PC-3 (cell line): ENCODE measurements at regions not wholly inside any gene's neighbourhood (a gene's known extent, or its start where the extent isn't known, plus 50 kb on each side); places are given as distances from the start of the nearest gene placed in this dataset.

Source experiments
- CTCF ChIP-seq: fragments of 300-600 bp; sonication (generic); conservative IDR thresholded peaks from 2 replicates; pipeline ENCODE4 v1.5.1; 2017; ENCODE audit warnings: antibody characterized with exemption, low read depth, mild to moderate bottlenecking, low read length
- EZH2 ChIP-seq: fragments of 300-600 bp; sonication (generic); IDR thresholded peaks from one replicate; pipeline ENCODE4 v1.6.1; 2017; ENCODE audit warnings: antibody characterized with exemption, mild to moderate bottlenecking, low read length; ENCODE audit not compliant: unreplicated experiment
- EZH2phosphoT487 ChIP-seq: fragments of 300-600 bp; sonication (generic); IDR thresholded peaks from 2 replicates; pipeline ENCODE4 v1.6.1; 2018; ENCODE audit warnings: mild to moderate bottlenecking, antibody characterized with exemption, low read length, borderline replicate concordance

- no peak for TF ChIP-seq CTCF
- TF ChIP-seq EZH2 = no peak
- TF ChIP-seq EZH2phosphoT487 = no peak
These were observed 164.3 kb downstream of the HS3ST1 start for GRCh38 chr4:11264346-11264745.
